Ishikawa (cell line): ENCODE measurements at regions not wholly inside any gene's neighbourhood (a gene's known extent, or its start where the extent isn't known, plus 50 kb on each side); places are given as distances from the start of the nearest gene placed in this dataset.

ENCODE experiments used
- CEBPB ChIP-seq: IDR thresholded peaks from 2 replicates; pipeline ENCODE4 v1.6.1; 2012
- CREB1 ChIP-seq: IDR thresholded peaks from 2 replicates; pipeline ENCODE4 v1.6.1; 2012; ENCODE audit warnings: low read depth
- EGR1 ChIP-seq: IDR thresholded peaks from 2 replicates; pipeline ENCODE4 v1.6.1; 2012
- EP300 ChIP-seq: IDR thresholded peaks from 2 replicates; pipeline ENCODE4 v1.6.1; 2012; ENCODE audit warnings: borderline replicate concordance
- FOXM1 ChIP-seq: IDR thresholded peaks from 2 replicates; pipeline ENCODE4 v1.6.1; 2012; ENCODE audit warnings: low read depth, borderline replicate concordance
- MAX ChIP-seq: IDR thresholded peaks from 2 replicates; pipeline ENCODE4 v1.6.1; 2012
- NFIC ChIP-seq: IDR thresholded peaks from 2 replicates; pipeline ENCODE4 v1.6.1; 2012
- RAD21 ChIP-seq: IDR thresholded peaks from 2 replicates; pipeline ENCODE4 v1.6.1; 2012; ENCODE audit warnings: low read depth
- REST ChIP-seq: IDR thresholded peaks from 2 replicates; pipeline ENCODE4 v1.6.1; 2012; ENCODE audit warnings: low read depth, mild to moderate bottlenecking
- TAF1 ChIP-seq: IDR thresholded peaks from 2 replicates; pipeline ENCODE4 v1.6.1; 2012; ENCODE audit warnings: low read depth, mild to moderate bottlenecking
- TCF12 ChIP-seq: IDR thresholded peaks from 2 replicates; pipeline ENCODE4 v1.6.1; 2012; ENCODE audit warnings: low read depth
- TEAD4 ChIP-seq: IDR thresholded peaks from 2 replicates; pipeline ENCODE4 v1.6.1; 2012
- USF1 ChIP-seq: IDR thresholded peaks from 2 replicates; pipeline ENCODE4 v1.6.1; 2012
- YY1 ChIP-seq: IDR thresholded peaks from 2 replicates; pipeline ENCODE4 v1.6.1; 2012; ENCODE audit warnings: low read depth
- ZBTB7A ChIP-seq: IDR thresholded peaks from 2 replicates; pipeline ENCODE4 v1.6.1; 2012; ENCODE audit warnings: low read depth

- TF ChIP-seq RAD21 (no peak), NFIC (no peak), CREB1 (no peak), CEBPB (no peak), TEAD4 (no peak), USF1 (no peak), MAX (no peak)
Measured at GRCh38 chr9:11148189-11148588, 535.4 kb upstream of the PTPRD start.

GRCh38 chr9:11149065-11149464 is 536.3 kb upstream of the PTPRD start:
- TF ChIP-seq REST (no peak), RAD21 (peak; percentile 28)

GRCh38 chr9:11158063-11158462 is 545.3 kb upstream of the PTPRD start:
- TF ChIP-seq TEAD4 (no peak), EP300 (no peak), USF1 (no peak), CREB1 (no peak), ZBTB7A (no peak), TAF1 (no peak), TCF12 (no peak), YY1 (no peak), EGR1 (no peak), CEBPB (no peak), RAD21 (no peak), REST (no peak)

GRCh38 chr9:11158676-11159075 is 545.9 kb upstream of the PTPRD start:
- TF ChIP-seq ZBTB7A (no peak), RAD21 (no peak), TEAD4 (no peak), USF1 (no peak), EP300 (no peak), EGR1 (no peak), TAF1 (no peak), YY1 (no peak), TCF12 (no peak), NFIC (no peak), MAX (no peak), FOXM1 (no peak), REST (no peak), CREB1 (no peak)

- no peak for TF ChIP-seq MAX
- TF ChIP-seq CREB1, result no peak
- no peak for TF ChIP-seq EGR1
- no peak for TF ChIP-seq REST
- no peak for TF ChIP-seq EP300
- TF ChIP-seq CEBPB, result no peak
- TF ChIP-seq TCF12, result no peak
- TF ChIP-seq USF1, result no peak
- TF ChIP-seq RAD21, result no peak
- no peak for TF ChIP-seq FOXM1
- TF ChIP-seq NFIC, result no peak
- no peak for TF ChIP-seq ZBTB7A
Measured at GRCh38 chr9:11159318-11159862, 546.6 kb upstream of the PTPRD start.
